A673 (cell line): ENCODE measurements at regions not wholly inside any gene's neighbourhood (a gene's known extent, or its start where the extent isn't known, plus 50 kb on each side); places are given as distances from the start of the nearest gene placed in this dataset.

Experiments used
- EZH2 ChIP-seq: fragments of 200-600 bp; sonication (generic); IDR thresholded peaks from 2 replicates; pipeline ENCODE4 v1.6.1; 2017; ENCODE audit warnings: borderline replicate concordance, low read depth, mild to moderate bottlenecking, mixed read lengths, antibody characterized with exemption, low read length; ENCODE audit not compliant: poor library complexity, severe bottlenecking
- TF ChIP-seq, protein P1 (sequence below): fragments of 300-800, 200-600 bp; sonication (generic); conservative IDR thresholded peaks from 2 replicates; pipeline ENCODE4 v1.5.1; 2017; ENCODE audit warnings: low read depth, mild to moderate bottlenecking, antibody characterized with exemption, low read length, moderate library complexity, mixed read lengths

DNA sequence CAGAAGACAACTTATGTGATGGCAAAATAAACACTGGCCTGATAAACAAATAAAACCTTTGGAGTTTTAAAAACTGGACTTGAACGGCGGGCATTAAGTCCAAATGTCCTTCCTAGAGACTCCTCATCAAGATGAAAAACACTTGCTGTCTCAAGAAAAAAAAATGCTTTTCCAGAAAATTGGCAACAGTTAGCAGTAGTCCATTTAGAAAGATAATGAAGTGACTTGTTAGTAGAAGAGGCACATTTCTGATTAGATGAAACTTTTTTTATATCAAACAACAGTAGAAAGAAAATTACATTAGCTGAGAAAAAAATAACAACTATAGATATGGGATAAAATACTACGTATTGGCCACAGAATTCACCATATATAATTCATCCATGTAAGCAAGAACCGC is 1750.7 kb upstream of the PCDH20 start:
- TF ChIP-seq, protein P1, sequence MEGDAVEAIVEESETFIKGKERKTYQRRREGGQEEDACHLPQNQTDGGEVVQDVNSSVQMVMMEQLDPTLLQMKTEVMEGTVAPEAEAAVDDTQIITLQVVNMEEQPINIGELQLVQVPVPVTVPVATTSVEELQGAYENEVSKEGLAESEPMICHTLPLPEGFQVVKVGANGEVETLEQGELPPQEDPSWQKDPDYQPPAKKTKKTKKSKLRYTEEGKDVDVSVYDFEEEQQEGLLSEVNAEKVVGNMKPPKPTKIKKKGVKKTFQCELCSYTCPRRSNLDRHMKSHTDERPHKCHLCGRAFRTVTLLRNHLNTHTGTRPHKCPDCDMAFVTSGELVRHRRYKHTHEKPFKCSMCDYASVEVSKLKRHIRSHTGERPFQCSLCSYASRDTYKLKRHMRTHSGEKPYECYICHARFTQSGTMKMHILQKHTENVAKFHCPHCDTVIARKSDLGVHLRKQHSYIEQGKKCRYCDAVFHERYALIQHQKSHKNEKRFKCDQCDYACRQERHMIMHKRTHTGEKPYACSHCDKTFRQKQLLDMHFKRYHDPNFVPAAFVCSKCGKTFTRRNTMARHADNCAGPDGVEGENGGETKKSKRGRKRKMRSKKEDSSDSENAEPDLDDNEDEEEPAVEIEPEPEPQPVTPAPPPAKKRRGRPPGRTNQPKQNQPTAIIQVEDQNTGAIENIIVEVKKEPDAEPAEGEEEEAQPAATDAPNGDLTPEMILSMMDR: no peak
- TF ChIP-seq EZH2: no peak
